ENCODE measurements at regions not wholly inside any gene's neighbourhood (a gene's known extent, or its start where the extent isn't known, plus 50 kb on each side); places are given as distances from the start of the nearest gene placed in this dataset.

GRCh38 chr2:8544171-8544785, 137.6 kb upstream of the ID2 start:
- no peak for DNase-seq (ENCODE audit: low read depth)
- no peak for TF ChIP-seq CTCF (conservative IDR thresholded peaks at IDR 0.05; ENCODE audit: low read depth, low read length)
- no peak overlapping the region for H3K4me3 ChIP-seq (ENCODE audit: low read length)

- no peak overlapping the region for H3K4me3 ChIP-seq (ENCODE audit: low read length)
- peak; percentile 43 for TF ChIP-seq CTCF (conservative IDR thresholded peaks at IDR 0.05; ENCODE audit: low read depth, low read length)
- no peak for DNase-seq (ENCODE audit: low read depth)
Measured at GRCh38 chr2:8544786-8545694, 136.8 kb upstream of the ID2 start.

- no peak for TF ChIP-seq CTCF (conservative IDR thresholded peaks at IDR 0.05; ENCODE audit: low read depth, low read length)
- no peak overlapping the region for H3K4me3 ChIP-seq (ENCODE audit: low read length)
- DNase-seq (ENCODE audit: low read depth) = no peak
Measured at GRCh38 chr2:8545695-8546611, 135.9 kb upstream of the ID2 start.

- no peak for DNase-seq (ENCODE audit: low read depth)
- no peak for TF ChIP-seq CTCF (conservative IDR thresholded peaks at IDR 0.05; ENCODE audit: low read depth, low read length)
- no peak overlapping the region for H3K4me3 ChIP-seq (ENCODE audit: low read length)
Measured at GRCh38 chr2:8546612-8547283, 135.1 kb upstream of the ID2 start.

GRCh38 chr2:8547284-8548064, 134.4 kb upstream of the ID2 start:
- H3K4me3 ChIP-seq (ENCODE audit: low read length) = no peak overlapping the region
- no peak for DNase-seq (ENCODE audit: low read depth)
- no peak for TF ChIP-seq CTCF (conservative IDR thresholded peaks at IDR 0.05; ENCODE audit: low read depth, low read length)

- no peak for DNase-seq (ENCODE audit: low read depth)
- no peak for TF ChIP-seq CTCF (conservative IDR thresholded peaks at IDR 0.05; ENCODE audit: low read depth, low read length)
- no peak overlapping the region for H3K4me3 ChIP-seq (ENCODE audit: low read length)
Measured at GRCh38 chr2:8548065-8548618, 133.7 kb upstream of the ID2 start.

All from retinal pigment epithelial cell (primary cell).